Trophoblast cell (in vitro differentiated cells and primary cell): ENCODE measurements at regions not wholly inside any gene's neighbourhood (a gene's known extent, or its start where the extent isn't known, plus 50 kb on each side); places are given as distances from the start of the nearest gene placed in this dataset.

Experiments used
- DNase-seq, 2 donors: peaks; one replicate each; pipeline ENCODE4 v3.0.0-alpha.2; 2016
- H2AFZ ChIP-seq: 2 replicates; pipeline ENCODE4 v1.6.1; 2013; ENCODE audit warnings: low read length, moderate library complexity, mild to moderate bottlenecking; ENCODE audit not compliant: insufficient read depth, poor library complexity
- H2AK5ac ChIP-seq: 2 replicates; pipeline ENCODE4 v1.6.1; 2013; ENCODE audit warnings: mild to moderate bottlenecking, low read length
- H2BK120ac ChIP-seq: 2 replicates; pipeline ENCODE4 v1.6.1; 2013; ENCODE audit warnings: low read length, mild to moderate bottlenecking, moderate library complexity; ENCODE audit not compliant: insufficient read depth, poor library complexity
- H2BK12ac ChIP-seq: 2 replicates; pipeline ENCODE4 v1.6.1; 2013; ENCODE audit warnings: mild to moderate bottlenecking, low read length, moderate library complexity
- H2BK5ac ChIP-seq: 2 replicates; pipeline ENCODE4 v1.6.1; 2013; ENCODE audit warnings: low read length, low read depth, moderate library complexity, mild to moderate bottlenecking; ENCODE audit not compliant: poor library complexity
- H3K14ac ChIP-seq: 2 replicates; pipeline ENCODE4 v1.6.1; 2013; ENCODE audit warnings: mild to moderate bottlenecking, low read length
- H3K18ac ChIP-seq: 2 replicates; pipeline ENCODE4 v1.6.1; 2013; ENCODE audit warnings: mild to moderate bottlenecking, low read length
- H3K23ac ChIP-seq: 2 replicates; pipeline ENCODE4 v1.6.1; 2013; ENCODE audit warnings: low read length
- H3K27ac ChIP-seq: 2 replicates; pipeline ENCODE4 v1.5.1; 2013; ENCODE audit warnings: low read depth, mild to moderate bottlenecking, inconsistent platforms, low read length, moderate library complexity
- H3K27me3 ChIP-seq: 2 replicates; pipeline ENCODE4 v1.6.1; 2013; ENCODE audit warnings: inconsistent platforms, mild to moderate bottlenecking, low read length, moderate library complexity; ENCODE audit not compliant: insufficient read depth
- H3K36me3 ChIP-seq, 2 experiments: 1 replicate in 1 of 2; 2 replicates in 1 of 2; pipeline ENCODE4 v1.6.1; 2013; ENCODE audit warnings: low read length in 2 of 2, mild to moderate bottlenecking in 2 of 2, moderate library complexity in 1 of 2; ENCODE audit not compliant: insufficient read depth in 2 of 2, control insufficient read depth in 1 of 2
- H3K4ac ChIP-seq: 2 replicates; pipeline ENCODE4 v1.6.1; 2013; ENCODE audit warnings: low read depth, mild to moderate bottlenecking, low read length, moderate library complexity
- H3K4me1 ChIP-seq, 2 experiments: 1 replicate in 1 of 2; 2 replicates in 1 of 2; pipeline ENCODE4 v1.6.1; 2013; ENCODE audit warnings: low read length in 2 of 2, mild to moderate bottlenecking in 2 of 2, moderate library complexity in 1 of 2; ENCODE audit not compliant: insufficient read depth in 2 of 2, control insufficient read depth in 1 of 2
- H3K4me2 ChIP-seq: 2 replicates; pipeline ENCODE4 v1.6.1; 2013; ENCODE audit warnings: inconsistent platforms, mild to moderate bottlenecking, low read length, moderate library complexity
- H3K4me3 ChIP-seq: 2 replicates; pipeline ENCODE4 v1.5.1; 2013; ENCODE audit warnings: mild to moderate bottlenecking, low read depth, low read length, inconsistent platforms
- H3K79me1 ChIP-seq: one replicate; pipeline ENCODE4 v1.6.1; 2013; ENCODE audit warnings: low read length
- H3K79me2 ChIP-seq: 2 replicates; pipeline ENCODE4 v1.6.1; 2013; ENCODE audit warnings: low read length, mild to moderate bottlenecking; ENCODE audit not compliant: control insufficient read depth, insufficient read depth, poor library complexity
- H3K9ac ChIP-seq: 2 replicates; pipeline ENCODE4 v1.6.1; 2013; ENCODE audit warnings: mild to moderate bottlenecking, low read length
- H3K9me3 ChIP-seq: 2 replicates; pipeline ENCODE4 v1.6.1; 2013; ENCODE audit warnings: low read depth, mild to moderate bottlenecking, control low read depth, inconsistent platforms, low read length; ENCODE audit not compliant: insufficient read depth
- H4K12ac ChIP-seq: 2 replicates; pipeline ENCODE4 v1.6.1; 2013; ENCODE audit warnings: low read depth, mild to moderate bottlenecking, low read length, moderate library complexity
- H4K8ac ChIP-seq: 2 replicates; pipeline ENCODE4 v1.6.1; 2013; ENCODE audit warnings: low read depth, mild to moderate bottlenecking, low read length, moderate library complexity
- H4K91ac ChIP-seq: one replicate; pipeline ENCODE4 v1.6.1; 2013; ENCODE audit warnings: low read depth, mild to moderate bottlenecking, low read length, moderate library complexity
- WGBS: extraction: QIAGEN DNeasy Blood & Tissue Kit; methylation state at CpG from one replicate; pipeline ENCODE4 v1.1.7; 2013; ENCODE audit warnings: missing lambda C conversion rate; ENCODE audit not compliant: insufficient read length, insufficient coverage; ENCODE audit errors: extremely low coverage; 5-methylcytosine and 5-hydroxymethylcytosine counted together

GRCh38 chr16:17018585-17018939, 452.2 kb downstream of the XYLT1 start:
- H3K4me3 ChIP-seq, result no peak overlapping the region
- H3K27ac ChIP-seq, result peak overlapping the region; percentile 16
- H3K23ac ChIP-seq, result peak overlapping the region; percentile 64
- H3K27me3 ChIP-seq, result no peaks in the 10 kb centered on the region
- no peak overlapping the region for H2BK120ac ChIP-seq
- no peaks in the 10 kb centered on the region for H3K9me3 ChIP-seq
- H2AFZ ChIP-seq, result no peak overlapping the region
- H3K9ac ChIP-seq, result no peak overlapping the region
- no peak overlapping the region for H3K14ac ChIP-seq
- no peak overlapping the region for H3K4me2 ChIP-seq
- no peak overlapping the region for H2BK5ac ChIP-seq
- WGBS, result no CpG with 5 or more reads among the region's 4 CpGs
- no peak overlapping the region for H2BK12ac ChIP-seq
- DNase-seq, result no peak
- no peak overlapping the region for H3K18ac ChIP-seq
- no peaks in the 10 kb centered on the region for H3K79me1 ChIP-seq
- H3K4ac ChIP-seq, result no peak overlapping the region
- no peak overlapping the region for H4K91ac ChIP-seq
- H4K12ac ChIP-seq, result no peak overlapping the region
- H3K36me3 ChIP-seq, result no peaks in the 10 kb centered on the region
- H3K79me2 ChIP-seq, result no peaks in the 10 kb centered on the region
- peaks cover 0 to 5% of the 10 kb centered on the region in 2 experiments for H3K4me1 ChIP-seq
- no peak overlapping the region for H4K8ac ChIP-seq
- no peak overlapping the region for H2AK5ac ChIP-seq

- H3K4me3 ChIP-seq, result no peak overlapping the region
These were observed 451.4 kb downstream of the XYLT1 start for GRCh38 chr16:17019366-17019765.

GRCh38 chr16:17023606-17024005, 447.2 kb downstream of the XYLT1 start:
- H3K18ac ChIP-seq, result no peak overlapping the region
- H3K4me2 ChIP-seq, result no peak overlapping the region
- H2AK5ac ChIP-seq, result no peak overlapping the region
- H3K27ac ChIP-seq, result no peak overlapping the region
- H3K4me3 ChIP-seq, result no peak overlapping the region
- H3K79me2 ChIP-seq, result no peaks in the 10 kb centered on the region
- no peaks in the 10 kb centered on the region for H3K36me3 ChIP-seq
- no peak for DNase-seq
- H3K27me3 ChIP-seq, result no peaks in the 10 kb centered on the region
- no peak overlapping the region for H2BK12ac ChIP-seq
- H2AFZ ChIP-seq, result no peak overlapping the region
- no peak overlapping the region for H2BK5ac ChIP-seq
- no peak overlapping the region for H4K91ac ChIP-seq
- H4K8ac ChIP-seq, result no peak overlapping the region
- no peak overlapping the region for H3K4ac ChIP-seq
- no peak overlapping the region for H2BK120ac ChIP-seq
- no peak overlapping the region for H3K14ac ChIP-seq
- peaks cover 0 to 4% of the 10 kb centered on the region in 2 experiments for H3K4me1 ChIP-seq
- no peak overlapping the region for H3K23ac ChIP-seq
- no peaks in the 10 kb centered on the region for H3K9me3 ChIP-seq
- no peaks in the 10 kb centered on the region for H3K79me1 ChIP-seq
- no peak overlapping the region for H4K12ac ChIP-seq
- no peak overlapping the region for H3K9ac ChIP-seq
- WGBS, result no CpG with 5 or more reads among the region's 4 CpGs

More at GRCh38 chr16:17019366-17019765, 451.4 kb downstream of the XYLT1 start:
- H3K23ac ChIP-seq, result no peak overlapping the region
- H3K79me1 ChIP-seq, result no peaks in the 10 kb centered on the region
- H3K14ac ChIP-seq, result no peak overlapping the region
- no peak overlapping the region for H3K18ac ChIP-seq
- H3K27ac ChIP-seq, result no peak overlapping the region
- no peaks in the 10 kb centered on the region for H3K27me3 ChIP-seq
- H4K8ac ChIP-seq, result no peak overlapping the region
- H2AFZ ChIP-seq, result no peak overlapping the region
- H3K36me3 ChIP-seq, result no peaks in the 10 kb centered on the region
- no peak overlapping the region for H3K9ac ChIP-seq
- H4K91ac ChIP-seq, result no peak overlapping the region
- H2AK5ac ChIP-seq, result no peak overlapping the region
- H3K4me2 ChIP-seq, result no peak overlapping the region
- no peak overlapping the region for H2BK120ac ChIP-seq
- no peaks in the 10 kb centered on the region for H3K79me2 ChIP-seq
- H3K4ac ChIP-seq, result no peak overlapping the region
- no peak overlapping the region for H4K12ac ChIP-seq
- H2BK12ac ChIP-seq, result no peak overlapping the region
- no peak for DNase-seq
- peaks cover 0 to 5% of the 10 kb centered on the region in 2 experiments for H3K4me1 ChIP-seq
- H3K9me3 ChIP-seq, result no peaks in the 10 kb centered on the region
- H2BK5ac ChIP-seq, result no peak overlapping the region

- H4K8ac ChIP-seq, result no peak overlapping the region
- no peak overlapping the region for H4K91ac ChIP-seq
- no peak overlapping the region for H3K23ac ChIP-seq
- H3K36me3 ChIP-seq, result no peaks in the 10 kb centered on the region
- H3K4ac ChIP-seq, result no peak overlapping the region
- WGBS, result no CpG with 5 or more reads among the region's 7 CpGs
- H3K4me2 ChIP-seq, result no peak overlapping the region
- H3K18ac ChIP-seq, result no peak overlapping the region
- no peaks in the 10 kb centered on the region for H3K9me3 ChIP-seq
- H2BK120ac ChIP-seq, result no peak overlapping the region
- no peak for DNase-seq
- no peak overlapping the region for H2AK5ac ChIP-seq
- no peak overlapping the region for H2BK12ac ChIP-seq
- no peak overlapping the region for H4K12ac ChIP-seq
- no peak overlapping the region for H3K9ac ChIP-seq
- H3K4me1 ChIP-seq, result no peaks in the 10 kb centered on the region
- no peak overlapping the region for H3K4me3 ChIP-seq
- no peak overlapping the region for H3K27ac ChIP-seq
- H3K79me1 ChIP-seq, result no peaks in the 10 kb centered on the region
- H3K14ac ChIP-seq, result no peak overlapping the region
- no peaks in the 10 kb centered on the region for H3K27me3 ChIP-seq
- no peaks in the 10 kb centered on the region for H3K79me2 ChIP-seq
- no peak overlapping the region for H2AFZ ChIP-seq
- H2BK5ac ChIP-seq, result no peak overlapping the region
These were observed 446.2 kb downstream of the XYLT1 start for GRCh38 chr16:17024514-17024913.
